A673 (cell line): ENCODE measurements at regions not wholly inside any gene's neighbourhood (a gene's known extent, or its start where the extent isn't known, plus 50 kb on each side); places are given as distances from the start of the nearest gene placed in this dataset.

Experiments
- BruUV-seq: library from RNA; stranded (reverse); fragments of 400-500 nt; replicated peaks from 2 replicates; lab custom pipeline; 2021; lab: Mats Ljungman, UMichigan
- CTCF ChIA-PET: fragments of 300-600 bp; sonication (Branson Sonifier 250); formaldehyde crosslinking; loops from one replicate; lab custom pipeline; 2022; ENCODE audit warnings: antibody characterized with exemption; lab: Charles Lee
- POLR2A ChIA-PET: fragments of 300-600 bp; sonication (Branson Sonifier 250); formaldehyde crosslinking; loops from one replicate; lab custom pipeline; 2022; ENCODE audit warnings: antibody characterized with exemption; ENCODE audit not compliant: low non-redundant PET; lab: Charles Lee
- DNase-seq: peaks from one replicate; pipeline ENCODE4 v3.0.0-alpha.2; 2015; ENCODE audit warnings: low spot score
- H3K27ac ChIP-seq: fragments of 200-600 bp; sonication (generic); 2 replicates; pipeline ENCODE4 v1.5.1; 2016; ENCODE audit warnings: mixed run types, low read depth, mild to moderate bottlenecking, mixed read lengths, antibody characterized with exemption, low read length; ENCODE audit not compliant: poor library complexity, severe bottlenecking
- H3K27me3 ChIP-seq: fragments of 200-600 bp; sonication (generic); replicated peaks from 2 replicates; pipeline ENCODE4 v1.6.1; 2017; ENCODE audit warnings: mixed run types, low read depth, mild to moderate bottlenecking, mixed read lengths, antibody characterized with exemption, low read length; ENCODE audit not compliant: insufficient read depth, poor library complexity
- H3K36me3 ChIP-seq: fragments of 200-600 bp; sonication (generic); 2 replicates; pipeline ENCODE4 v1.6.1; 2016; ENCODE audit warnings: mixed run types, mild to moderate bottlenecking, mixed read lengths, antibody characterized with exemption, low read length; ENCODE audit not compliant: insufficient read depth, poor library complexity, severe bottlenecking
- H3K4me1 ChIP-seq: fragments of 200-600 bp; sonication (generic); 2 replicates; pipeline ENCODE4 v1.6.1; 2017; ENCODE audit warnings: mixed run types, mild to moderate bottlenecking, mixed read lengths, antibody characterized with exemption, low read length; ENCODE audit not compliant: insufficient read depth, poor library complexity, severe bottlenecking
- H3K4me3 ChIP-seq: fragments of 200-600 bp; sonication (generic); 2 replicates; pipeline ENCODE4 v1.5.1; 2016; ENCODE audit warnings: low read depth, mixed run types, mild to moderate bottlenecking, mixed read lengths, low read length; ENCODE audit not compliant: poor library complexity, severe bottlenecking
- H3K9me3 ChIP-seq: fragments of 200-600 bp; sonication (generic); 2 replicates; pipeline ENCODE4 v1.6.1; 2016; ENCODE audit warnings: mixed run types, low read depth, mild to moderate bottlenecking, mixed read lengths, antibody characterized with exemption, low read length; ENCODE audit not compliant: poor library complexity, severe bottlenecking
- EZH2 ChIP-seq: fragments of 200-600 bp; sonication (generic); IDR thresholded peaks from 2 replicates; pipeline ENCODE4 v1.6.1; 2017; ENCODE audit warnings: borderline replicate concordance, low read depth, mild to moderate bottlenecking, mixed read lengths, antibody characterized with exemption, low read length; ENCODE audit not compliant: poor library complexity, severe bottlenecking
- intact Hi-C: fragments of 100-400 bp; cut with micrococcal nuclease; formaldehyde crosslinking; loops from one replicate; pipeline ENCODE4 v1.10.0; 2022; ENCODE audit not compliant: unreplicated experiment
- TF ChIP-seq, protein P1 (sequence below): fragments of 300-800, 200-600 bp; sonication (generic); conservative IDR thresholded peaks from 2 replicates; pipeline ENCODE4 v1.5.1; 2017; ENCODE audit warnings: low read depth, mild to moderate bottlenecking, antibody characterized with exemption, low read length, moderate library complexity, mixed read lengths

DNA sequence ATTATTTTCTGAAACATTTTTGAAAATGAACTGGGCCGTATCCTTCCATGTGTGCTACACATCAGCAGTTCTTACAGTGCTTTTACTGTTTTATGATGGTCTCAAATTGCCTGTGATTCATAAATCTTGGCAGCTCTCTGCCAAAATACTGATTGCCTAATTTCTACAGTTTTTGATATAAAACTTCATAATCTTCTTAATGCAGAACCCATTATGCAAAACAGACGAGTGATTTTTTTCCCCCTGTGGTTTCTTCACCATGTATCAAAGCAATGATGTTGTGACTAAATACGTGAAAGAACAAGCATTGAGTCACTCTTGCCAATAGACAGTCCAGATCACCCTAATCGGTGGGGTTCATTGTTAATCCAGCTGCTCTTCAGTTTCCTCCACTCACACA is 156.4 kb upstream of the WDR1 start:
- ChIA-PET POLR2A (no interaction called here), CTCF (no interaction called here)
- intact Hi-C loops = no loop called here
- no TSS peak for BruUV-seq
- Histone ChIP-seq H3K9me3 (no peaks in the 10 kb centered on the region), H3K36me3 (no peaks in the 10 kb centered on the region), H3K4me3 (no peak overlapping the region), H3K27me3 (no peaks in the 10 kb centered on the region), H3K4me1 (no peaks in the 10 kb centered on the region), H3K27ac (no peak overlapping the region)
- DNase-seq = no peak
- TF ChIP-seq EZH2 = no peak
- TF ChIP-seq, protein P1, sequence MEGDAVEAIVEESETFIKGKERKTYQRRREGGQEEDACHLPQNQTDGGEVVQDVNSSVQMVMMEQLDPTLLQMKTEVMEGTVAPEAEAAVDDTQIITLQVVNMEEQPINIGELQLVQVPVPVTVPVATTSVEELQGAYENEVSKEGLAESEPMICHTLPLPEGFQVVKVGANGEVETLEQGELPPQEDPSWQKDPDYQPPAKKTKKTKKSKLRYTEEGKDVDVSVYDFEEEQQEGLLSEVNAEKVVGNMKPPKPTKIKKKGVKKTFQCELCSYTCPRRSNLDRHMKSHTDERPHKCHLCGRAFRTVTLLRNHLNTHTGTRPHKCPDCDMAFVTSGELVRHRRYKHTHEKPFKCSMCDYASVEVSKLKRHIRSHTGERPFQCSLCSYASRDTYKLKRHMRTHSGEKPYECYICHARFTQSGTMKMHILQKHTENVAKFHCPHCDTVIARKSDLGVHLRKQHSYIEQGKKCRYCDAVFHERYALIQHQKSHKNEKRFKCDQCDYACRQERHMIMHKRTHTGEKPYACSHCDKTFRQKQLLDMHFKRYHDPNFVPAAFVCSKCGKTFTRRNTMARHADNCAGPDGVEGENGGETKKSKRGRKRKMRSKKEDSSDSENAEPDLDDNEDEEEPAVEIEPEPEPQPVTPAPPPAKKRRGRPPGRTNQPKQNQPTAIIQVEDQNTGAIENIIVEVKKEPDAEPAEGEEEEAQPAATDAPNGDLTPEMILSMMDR = no peak

DNA sequence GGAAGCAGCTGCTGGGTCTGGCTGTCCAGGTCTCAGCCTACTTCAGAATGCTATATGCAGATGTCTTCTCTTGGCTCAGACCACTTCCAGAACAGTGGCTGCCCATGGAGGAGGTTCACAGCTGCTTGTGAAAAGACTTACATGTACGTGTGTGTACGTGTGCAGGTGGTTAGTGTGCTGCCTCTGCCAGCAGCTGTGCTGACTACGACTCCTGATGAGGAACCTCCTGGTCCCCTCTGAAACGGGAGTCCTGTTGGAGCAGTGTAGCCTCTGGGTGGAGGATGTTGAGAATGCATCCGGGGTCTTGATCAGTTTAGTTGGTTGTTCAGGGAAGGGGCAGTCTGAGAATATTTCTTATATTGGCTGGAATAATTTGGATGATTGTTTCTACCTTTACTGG is 155.9 kb upstream of the WDR1 start:
- no peaks in the 10 kb centered on the region for H3K4me1 ChIP-seq
- BruUV-seq = no TSS peak
- H3K36me3 ChIP-seq = no peaks in the 10 kb centered on the region
- no peaks in the 10 kb centered on the region for H3K27me3 ChIP-seq
- TF ChIP-seq EZH2 = no peak
- TF ChIP-seq, protein P1 = no peak
- no peak overlapping the region for H3K4me3 ChIP-seq
- POLR2A ChIA-PET = no interaction called here
- intact Hi-C loops = no loop called here
- no peak for DNase-seq
- no peak overlapping the region for H3K27ac ChIP-seq
- CTCF ChIA-PET = no interaction called here
- no peaks in the 10 kb centered on the region for H3K9me3 ChIP-seq

DNA sequence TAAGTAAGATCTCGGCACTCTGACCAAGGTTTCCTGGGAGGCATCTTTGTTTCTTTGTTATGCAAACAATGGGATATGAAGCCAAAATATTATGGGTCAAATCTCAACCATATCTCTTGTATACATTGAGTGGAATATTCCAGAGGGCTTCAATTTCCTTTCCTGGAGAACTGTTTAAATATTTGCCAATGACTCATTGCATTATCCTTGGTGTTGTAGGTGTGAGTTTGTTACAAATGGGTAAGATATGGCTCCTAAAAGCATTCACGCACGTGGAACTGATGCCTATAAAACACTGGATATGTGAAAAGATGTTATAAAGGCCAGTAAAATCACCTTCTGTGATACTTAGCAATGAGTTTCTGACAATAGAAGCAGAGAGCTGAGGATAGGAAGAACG is 150.5 kb upstream of the WDR1 start:
- H3K9me3 ChIP-seq = no peaks in the 10 kb centered on the region
- CTCF ChIA-PET = no interaction called here
- H3K4me3 ChIP-seq = no peak overlapping the region
- TF ChIP-seq, protein P1 = no peak
- TF ChIP-seq EZH2 = no peak
- no peaks in the 10 kb centered on the region for H3K4me1 ChIP-seq
- H3K27me3 ChIP-seq = no peaks in the 10 kb centered on the region
- POLR2A ChIA-PET = no interaction called here
- H3K36me3 ChIP-seq = no peaks in the 10 kb centered on the region
- DNase-seq = no peak
- no TSS peak for BruUV-seq
- intact Hi-C loops = no loop called here
- H3K27ac ChIP-seq = no peak overlapping the region
